ENCODE measurements at regions not wholly inside any gene's neighbourhood (a gene's known extent, or its start where the extent isn't known, plus 50 kb on each side); places are given as distances from the start of the nearest gene placed in this dataset.

GRCh38 chr14:58782011-58782410 lies 144.2 kb downstream of the DACT1 start:
- DNase-seq (ENCODE audit: low read depth), result no peak

DNA sequence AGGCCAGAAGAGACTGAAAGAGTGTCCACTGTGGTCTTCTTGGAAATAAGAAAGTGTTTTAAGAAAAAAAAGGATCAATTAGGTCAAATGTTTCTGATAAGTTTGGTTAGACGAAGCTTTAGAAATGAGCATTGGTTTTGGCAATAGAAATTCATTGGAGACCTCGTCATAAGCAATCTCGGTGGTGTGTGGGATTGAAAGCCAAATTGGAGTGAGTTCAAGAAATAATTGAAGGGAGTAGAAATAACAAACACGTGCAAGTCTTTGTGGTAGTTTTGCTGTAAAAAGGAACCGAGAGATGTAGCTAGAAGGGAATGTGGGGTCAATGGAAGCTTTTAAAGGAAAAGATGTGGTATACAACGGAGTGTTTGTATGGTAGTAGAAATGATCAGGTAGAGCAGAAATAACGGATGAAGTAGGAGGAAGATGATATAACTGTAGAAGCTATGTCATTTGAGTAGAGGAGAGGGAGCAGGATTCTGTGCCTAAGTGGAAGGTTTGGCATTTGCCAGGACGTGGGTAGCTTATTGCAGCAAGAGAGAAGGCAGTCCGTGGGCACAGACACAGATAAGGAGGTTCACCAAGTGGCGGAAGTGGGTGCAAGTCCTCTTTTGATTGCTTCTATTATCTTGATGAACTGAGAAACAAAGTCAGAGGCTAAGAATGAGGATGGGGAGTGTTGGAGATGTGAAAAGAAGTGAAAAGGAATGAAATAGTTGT lies 146.2 kb downstream of the DACT1 start:
- TF ChIP-seq CTCF (conservative IDR thresholded peaks at IDR 0.05; ENCODE audit: low read length), result no peak
- H3K4me3 ChIP-seq (ENCODE audit: low read length), result no peak overlapping the region
- peak; percentile 29 for DNase-seq (ENCODE audit: low read depth)

More at GRCh38 chr14:58782011-58782410, 144.2 kb downstream of the DACT1 start:
- H3K4me3 ChIP-seq (ENCODE audit: low read length), result no peak overlapping the region
- no peak for TF ChIP-seq CTCF (conservative IDR thresholded peaks at IDR 0.05; ENCODE audit: low read length)

GRCh38 chr14:58784931-58785330 lies 147.2 kb downstream of the DACT1 start:
- TF ChIP-seq CTCF (conservative IDR thresholded peaks at IDR 0.05; ENCODE audit: low read length), result no peak
- no peak overlapping the region for H3K4me3 ChIP-seq (ENCODE audit: low read length)
- DNase-seq (ENCODE audit: low read depth), result no peak

- no peak for DNase-seq (ENCODE audit: low read depth)
- no peak overlapping the region for H3K4me3 ChIP-seq (ENCODE audit: low read length)
- TF ChIP-seq CTCF (conservative IDR thresholded peaks at IDR 0.05; ENCODE audit: low read length), result no peak
Observed at GRCh38 chr14:58785701-58786100, 147.9 kb downstream of the DACT1 start.

- no peak overlapping the region for H3K4me3 ChIP-seq (ENCODE audit: low read length)
- no peak for TF ChIP-seq CTCF (conservative IDR thresholded peaks at IDR 0.05; ENCODE audit: low read length)
- peak; percentile 79 for DNase-seq (ENCODE audit: low read depth)
Observed at GRCh38 chr14:58787592-58787991, 149.8 kb downstream of the DACT1 start.

DNA sequence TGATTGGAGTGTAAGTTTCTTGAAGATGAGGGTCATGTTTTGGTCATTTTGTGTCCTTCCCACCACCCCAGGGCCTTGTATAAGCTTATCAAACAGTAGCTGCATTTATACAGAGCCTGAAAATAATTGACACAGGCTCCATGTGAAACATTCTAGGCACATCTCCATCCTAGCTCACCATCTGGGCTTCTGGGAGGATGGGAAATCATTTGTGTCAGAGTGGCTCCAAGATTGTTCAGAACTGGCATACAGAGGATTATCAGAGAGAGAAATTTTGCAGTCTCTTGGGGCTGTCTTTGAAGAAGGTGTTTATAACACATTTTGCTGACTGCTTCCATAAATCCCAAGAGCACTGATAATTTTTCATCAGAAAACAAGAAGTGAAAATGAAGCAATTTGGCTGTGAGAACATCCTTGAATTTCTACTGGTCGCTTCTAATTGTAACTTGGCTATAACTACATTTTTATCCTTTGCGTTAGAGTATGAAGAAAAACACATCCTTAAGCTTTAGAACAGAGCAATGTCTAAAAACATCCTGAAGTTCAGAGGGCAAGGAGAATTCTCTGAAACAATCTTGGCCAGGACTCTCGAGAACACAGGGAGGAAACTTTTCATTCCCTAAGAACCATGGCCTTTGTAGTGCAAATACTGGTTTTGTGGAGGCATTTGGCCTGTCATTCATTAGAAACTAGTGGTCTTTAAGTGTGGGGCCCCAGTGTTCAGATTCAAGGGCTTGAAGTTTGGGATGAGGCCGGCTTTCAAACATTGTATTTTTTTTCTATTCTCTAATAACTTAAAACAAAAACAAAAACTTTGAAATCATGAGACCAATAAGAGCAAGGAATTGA lies 151.1 kb downstream of the DACT1 start:
- no peak for DNase-seq (ENCODE audit: low read depth)
- no peak for TF ChIP-seq CTCF (conservative IDR thresholded peaks at IDR 0.05; ENCODE audit: low read length)
- no peak overlapping the region for H3K4me3 ChIP-seq (ENCODE audit: low read length)

GRCh38 chr14:58789736-58790135 lies 152.0 kb downstream of the DACT1 start:
- no peak overlapping the region for H3K4me3 ChIP-seq (ENCODE audit: low read length)
- no peak for TF ChIP-seq CTCF (conservative IDR thresholded peaks at IDR 0.05; ENCODE audit: low read length)
- no peak for DNase-seq (ENCODE audit: low read depth)

Data from AG10803 (cell line).